ENCODE measurements at regions not wholly inside any gene's neighbourhood (a gene's known extent, or its start where the extent isn't known, plus 50 kb on each side); places are given as distances from the start of the nearest gene placed in this dataset.

DNA sequence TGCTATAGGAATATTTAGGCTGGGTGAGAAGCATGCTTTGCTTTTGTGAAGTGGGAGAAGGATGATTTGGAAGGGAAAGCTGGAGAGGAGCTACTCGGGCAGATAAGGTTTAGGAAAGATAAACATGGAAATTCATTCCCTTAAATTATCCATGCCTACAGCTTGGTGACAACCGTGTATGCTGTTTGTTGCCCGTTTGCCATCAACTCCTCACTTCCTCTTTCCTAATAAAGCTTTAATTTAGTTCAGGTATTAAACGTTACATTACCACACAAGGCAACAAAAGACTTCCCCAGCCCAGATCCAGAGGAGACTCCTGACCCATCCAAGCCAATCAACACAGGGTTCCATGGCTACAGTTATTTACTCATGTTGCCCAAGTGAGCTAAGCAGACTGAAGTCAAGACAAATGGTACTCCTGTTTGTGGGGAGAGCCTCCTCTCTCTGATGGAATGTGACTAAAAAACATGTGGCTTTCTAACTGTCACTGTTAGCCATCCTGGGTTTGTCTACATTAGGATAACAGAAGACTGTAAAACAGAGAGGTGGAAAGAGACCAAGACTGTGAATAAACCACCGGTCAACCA, 101.7 kb upstream of the GRAMD1B start:
- TF ChIP-seq, protein P1, sequence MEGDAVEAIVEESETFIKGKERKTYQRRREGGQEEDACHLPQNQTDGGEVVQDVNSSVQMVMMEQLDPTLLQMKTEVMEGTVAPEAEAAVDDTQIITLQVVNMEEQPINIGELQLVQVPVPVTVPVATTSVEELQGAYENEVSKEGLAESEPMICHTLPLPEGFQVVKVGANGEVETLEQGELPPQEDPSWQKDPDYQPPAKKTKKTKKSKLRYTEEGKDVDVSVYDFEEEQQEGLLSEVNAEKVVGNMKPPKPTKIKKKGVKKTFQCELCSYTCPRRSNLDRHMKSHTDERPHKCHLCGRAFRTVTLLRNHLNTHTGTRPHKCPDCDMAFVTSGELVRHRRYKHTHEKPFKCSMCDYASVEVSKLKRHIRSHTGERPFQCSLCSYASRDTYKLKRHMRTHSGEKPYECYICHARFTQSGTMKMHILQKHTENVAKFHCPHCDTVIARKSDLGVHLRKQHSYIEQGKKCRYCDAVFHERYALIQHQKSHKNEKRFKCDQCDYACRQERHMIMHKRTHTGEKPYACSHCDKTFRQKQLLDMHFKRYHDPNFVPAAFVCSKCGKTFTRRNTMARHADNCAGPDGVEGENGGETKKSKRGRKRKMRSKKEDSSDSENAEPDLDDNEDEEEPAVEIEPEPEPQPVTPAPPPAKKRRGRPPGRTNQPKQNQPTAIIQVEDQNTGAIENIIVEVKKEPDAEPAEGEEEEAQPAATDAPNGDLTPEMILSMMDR (conservative IDR thresholded peaks at IDR 0.05; ENCODE audit: low read depth in 2 of 2): no peak
- TF ChIP-seq ZNF114 (CRISPR knock-in tag; IDR thresholded peaks at IDR 0.05) (no peak), EZH2phosphoT487 (IDR thresholded peaks at IDR 0.05; ENCODE audit: unreplicated experiment) (no peak)
- TF ChIP-seq, protein P2, sequence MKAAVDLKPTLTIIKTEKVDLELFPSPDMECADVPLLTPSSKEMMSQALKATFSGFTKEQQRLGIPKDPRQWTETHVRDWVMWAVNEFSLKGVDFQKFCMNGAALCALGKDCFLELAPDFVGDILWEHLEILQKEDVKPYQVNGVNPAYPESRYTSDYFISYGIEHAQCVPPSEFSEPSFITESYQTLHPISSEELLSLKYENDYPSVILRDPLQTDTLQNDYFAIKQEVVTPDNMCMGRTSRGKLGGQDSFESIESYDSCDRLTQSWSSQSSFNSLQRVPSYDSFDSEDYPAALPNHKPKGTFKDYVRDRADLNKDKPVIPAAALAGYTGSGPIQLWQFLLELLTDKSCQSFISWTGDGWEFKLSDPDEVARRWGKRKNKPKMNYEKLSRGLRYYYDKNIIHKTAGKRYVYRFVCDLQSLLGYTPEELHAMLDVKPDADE (IDR thresholded peaks at IDR 0.05): no peak
- TF ChIP-seq, protein P3, sequence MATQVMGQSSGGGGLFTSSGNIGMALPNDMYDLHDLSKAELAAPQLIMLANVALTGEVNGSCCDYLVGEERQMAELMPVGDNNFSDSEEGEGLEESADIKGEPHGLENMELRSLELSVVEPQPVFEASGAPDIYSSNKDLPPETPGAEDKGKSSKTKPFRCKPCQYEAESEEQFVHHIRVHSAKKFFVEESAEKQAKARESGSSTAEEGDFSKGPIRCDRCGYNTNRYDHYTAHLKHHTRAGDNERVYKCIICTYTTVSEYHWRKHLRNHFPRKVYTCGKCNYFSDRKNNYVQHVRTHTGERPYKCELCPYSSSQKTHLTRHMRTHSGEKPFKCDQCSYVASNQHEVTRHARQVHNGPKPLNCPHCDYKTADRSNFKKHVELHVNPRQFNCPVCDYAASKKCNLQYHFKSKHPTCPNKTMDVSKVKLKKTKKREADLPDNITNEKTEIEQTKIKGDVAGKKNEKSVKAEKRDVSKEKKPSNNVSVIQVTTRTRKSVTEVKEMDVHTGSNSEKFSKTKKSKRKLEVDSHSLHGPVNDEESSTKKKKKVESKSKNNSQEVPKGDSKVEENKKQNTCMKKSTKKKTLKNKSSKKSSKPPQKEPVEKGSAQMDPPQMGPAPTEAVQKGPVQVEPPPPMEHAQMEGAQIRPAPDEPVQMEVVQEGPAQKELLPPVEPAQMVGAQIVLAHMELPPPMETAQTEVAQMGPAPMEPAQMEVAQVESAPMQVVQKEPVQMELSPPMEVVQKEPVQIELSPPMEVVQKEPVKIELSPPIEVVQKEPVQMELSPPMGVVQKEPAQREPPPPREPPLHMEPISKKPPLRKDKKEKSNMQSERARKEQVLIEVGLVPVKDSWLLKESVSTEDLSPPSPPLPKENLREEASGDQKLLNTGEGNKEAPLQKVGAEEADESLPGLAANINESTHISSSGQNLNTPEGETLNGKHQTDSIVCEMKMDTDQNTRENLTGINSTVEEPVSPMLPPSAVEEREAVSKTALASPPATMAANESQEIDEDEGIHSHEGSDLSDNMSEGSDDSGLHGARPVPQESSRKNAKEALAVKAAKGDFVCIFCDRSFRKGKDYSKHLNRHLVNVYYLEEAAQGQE (IDR thresholded peaks at IDR 0.05; ENCODE audit: unreplicated experiment): no peak
